Activated naive CD4-positive, alpha-beta T cell treated with anti-CD3 and anti-CD28 coated beads, Interleukin-2, amount 10 ng/mL, durations not matched to agents 7 days and 5 days (primary cell): ENCODE measurements at regions not wholly inside any gene's neighbourhood (a gene's known extent, or its start where the extent isn't known, plus 50 kb on each side); places are given as distances from the start of the nearest gene placed in this dataset.

Source experiments
- CTCF ChIA-PET: fragments of 350-600 bp; sonication (Branson Sonifier 250); formaldehyde crosslinking; loops from one replicate; lab custom pipeline; 2021; ENCODE audit warnings: antibody characterized with exemption; lab: Charles Lee
- DNase-seq: peaks from one replicate; pipeline ENCODE4 v3.0.0-alpha.2; 2020
- H3K27ac Mint-ChIP-seq: one replicate; pipeline ENCODE4 v1.8.0; 2021; ENCODE audit warnings: mild to moderate bottlenecking, moderate library complexity, mixed read lengths
- H3K27me3 Mint-ChIP-seq: one replicate; pipeline ENCODE4 v1.8.0; 2021; ENCODE audit warnings: mild to moderate bottlenecking, mixed read lengths
- H3K36me3 Mint-ChIP-seq: one replicate; pipeline ENCODE4 v1.8.0; 2021; ENCODE audit warnings: mixed read lengths
- H3K4me1 Mint-ChIP-seq: one replicate; pipeline ENCODE4 v1.8.0; 2021; ENCODE audit warnings: mixed read lengths
- H3K4me3 Mint-ChIP-seq: one replicate; pipeline ENCODE4 v1.8.0; 2021; ENCODE audit warnings: mild to moderate bottlenecking, moderate library complexity, mixed read lengths
- H3K9me3 Mint-ChIP-seq: one replicate; pipeline ENCODE4 v1.8.0; 2021; ENCODE audit warnings: mixed read lengths

DNA sequence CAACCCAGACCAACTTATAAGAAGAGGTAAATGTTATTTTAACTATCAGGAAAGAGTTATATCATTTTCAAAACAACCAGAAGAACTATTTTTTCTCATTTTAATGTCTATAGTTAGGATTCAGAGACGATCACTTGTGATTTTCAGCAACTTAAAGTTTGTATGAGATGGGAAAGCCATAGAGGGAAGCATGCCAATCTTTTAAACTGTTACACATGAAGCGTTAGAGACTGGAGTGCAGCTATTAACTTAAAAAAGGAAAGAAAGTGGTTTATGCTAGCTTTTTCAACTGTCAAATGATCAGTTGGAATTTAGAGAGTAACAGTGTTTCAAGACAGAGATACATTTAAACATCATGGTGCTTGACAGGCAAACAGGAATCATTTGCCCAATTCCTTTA lies 91.7 kb upstream of the LPP start:
- CTCF ChIA-PET = interaction anchor here (0.9 to 4.0 kb wide), 2 partner anchors 322 to 893 kb away, joined by 3 to 15 read pairs; no protein-coding TSS in a partner anchor
- Mint-ChIP-seq H3K4me3 (no peak overlapping the region), H3K4me1 (peaks cover 32% of the 10 kb centered on the region), H3K27me3 (no peaks in the 10 kb centered on the region), H3K36me3 (no peaks in the 10 kb centered on the region), H3K27ac (no peak overlapping the region), H3K9me3 (no peaks in the 10 kb centered on the region)
- no peak for DNase-seq

DNA sequence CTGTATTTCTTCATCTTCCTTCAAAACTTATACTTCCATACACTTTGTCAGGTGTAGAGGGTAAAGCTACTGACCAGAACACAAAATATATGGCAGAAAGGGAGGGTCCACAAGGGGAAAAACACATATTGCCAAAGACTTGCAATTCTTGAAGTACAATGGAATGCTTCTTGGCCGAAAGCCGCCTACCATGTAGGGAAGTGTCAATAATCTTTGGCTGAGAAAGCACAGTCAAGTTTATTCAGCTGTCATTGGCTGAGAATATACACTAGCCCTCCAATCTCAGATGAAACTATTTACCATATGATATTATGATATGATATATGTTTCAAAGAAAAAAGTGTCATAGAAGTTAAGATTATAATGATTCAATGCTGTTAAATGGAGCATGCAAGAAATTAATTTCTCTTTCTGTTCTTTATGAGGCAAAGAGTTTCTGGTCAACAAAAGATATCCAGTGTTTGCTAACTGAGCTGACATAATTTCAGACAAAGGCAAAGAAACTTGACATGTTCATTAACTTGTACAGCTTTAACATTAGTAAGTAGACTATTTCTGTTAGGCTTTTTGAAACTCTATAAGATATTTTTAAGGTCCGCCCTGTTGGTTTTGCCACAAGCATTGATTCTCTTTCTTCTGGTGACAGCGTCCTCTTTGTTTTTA lies 89.0 kb upstream of the LPP start:
- Mint-ChIP-seq H3K4me3 (no peak overlapping the region), H3K9me3 (no peaks in the 10 kb centered on the region), H3K4me1 (peaks cover 32% of the 10 kb centered on the region), H3K27ac (peak overlapping the region; percentile 24), H3K36me3 (no peaks in the 10 kb centered on the region), H3K27me3 (peaks cover 4% of the 10 kb centered on the region)
- no peak for DNase-seq
- CTCF ChIA-PET = no interaction called here

DNA sequence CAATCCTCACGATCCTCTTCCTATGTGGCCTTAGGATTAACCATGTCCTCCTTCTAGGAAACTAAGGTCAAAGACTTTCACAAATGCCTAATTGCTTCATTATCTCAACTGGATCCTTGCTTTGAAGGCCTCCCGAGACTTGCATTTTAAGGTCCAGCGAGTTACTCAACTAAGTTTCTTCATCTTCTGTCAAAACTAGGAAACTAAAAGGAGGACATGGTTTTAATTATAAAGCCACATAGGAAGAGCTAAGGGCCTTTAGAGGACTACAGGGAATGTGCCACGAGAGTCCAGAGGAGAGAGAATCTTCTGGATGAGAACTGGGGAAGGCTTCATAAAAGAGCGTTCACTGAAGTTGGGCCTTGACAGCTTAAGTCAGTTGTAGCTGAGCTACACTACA lies 87.8 kb upstream of the LPP start:
- Mint-ChIP-seq H3K4me3 (no peak overlapping the region), H3K4me1 (peaks cover 22% of the 10 kb centered on the region), H3K9me3 (no peaks in the 10 kb centered on the region), H3K27ac (no peak overlapping the region), H3K27me3 (peaks cover 4% of the 10 kb centered on the region), H3K36me3 (peaks cover under 1% of the 10 kb centered on the region)
- CTCF ChIA-PET = no interaction called here
- no peak for DNase-seq

GRCh38 chr3:188067932-188068331 lies 86.0 kb upstream of the LPP start:
- no peak for DNase-seq
- peaks cover 11% of the 10 kb centered on the region for H3K4me1 Mint-ChIP-seq
- no peak overlapping the region for H3K4me3 Mint-ChIP-seq
- no peaks in the 10 kb centered on the region for H3K9me3 Mint-ChIP-seq
- H3K36me3 Mint-ChIP-seq = peaks cover 2% of the 10 kb centered on the region
- peaks cover 12% of the 10 kb centered on the region for H3K27me3 Mint-ChIP-seq
- H3K27ac Mint-ChIP-seq = no peak overlapping the region
- CTCF ChIA-PET = no interaction called here

- Mint-ChIP-seq H3K27ac (no peak overlapping the region), H3K4me1 (peaks cover 11% of the 10 kb centered on the region)
- CTCF ChIA-PET = no interaction called here
Measured at GRCh38 chr3:188068342-188068741, 85.6 kb upstream of the LPP start.

DNA sequence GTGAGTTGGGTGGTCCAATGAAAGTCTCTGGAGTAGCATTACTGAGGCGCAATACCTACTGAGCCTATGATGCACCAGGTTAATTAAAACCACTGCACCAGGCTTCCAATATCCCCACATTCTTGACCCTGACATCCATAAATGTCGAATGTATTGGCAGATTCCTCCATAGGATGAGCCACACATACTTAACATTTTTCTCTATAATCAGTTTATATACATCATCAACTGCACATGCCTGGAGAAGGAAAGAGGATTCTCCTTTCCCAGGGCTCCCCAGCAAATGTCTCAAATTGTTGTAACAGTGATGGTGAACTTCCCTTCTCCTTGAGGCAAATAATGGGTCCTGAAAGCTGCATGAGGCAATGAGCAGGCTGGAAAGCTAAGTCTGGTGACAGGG lies 82.3 kb upstream of the LPP start:
- Mint-ChIP-seq H3K27ac (no peak overlapping the region), H3K27me3 (peaks cover 12% of the 10 kb centered on the region), H3K36me3 (peaks cover 2% of the 10 kb centered on the region), H3K4me3 (no peak overlapping the region), H3K9me3 (no peaks in the 10 kb centered on the region), H3K4me1 (no peaks in the 10 kb centered on the region)
- CTCF ChIA-PET = interaction anchor here (0.6 kb wide), 1 partner anchor 296 kb away, joined by 3 read pairs; no protein-coding TSS in a partner anchor
- DNase-seq = no peak

More at GRCh38 chr3:188068342-188068741, 85.6 kb upstream of the LPP start:
- no peak for DNase-seq
- Mint-ChIP-seq H3K36me3 (peaks cover 2% of the 10 kb centered on the region), H3K27me3 (peaks cover 12% of the 10 kb centered on the region), H3K4me3 (no peak overlapping the region), H3K9me3 (no peaks in the 10 kb centered on the region)

DNA sequence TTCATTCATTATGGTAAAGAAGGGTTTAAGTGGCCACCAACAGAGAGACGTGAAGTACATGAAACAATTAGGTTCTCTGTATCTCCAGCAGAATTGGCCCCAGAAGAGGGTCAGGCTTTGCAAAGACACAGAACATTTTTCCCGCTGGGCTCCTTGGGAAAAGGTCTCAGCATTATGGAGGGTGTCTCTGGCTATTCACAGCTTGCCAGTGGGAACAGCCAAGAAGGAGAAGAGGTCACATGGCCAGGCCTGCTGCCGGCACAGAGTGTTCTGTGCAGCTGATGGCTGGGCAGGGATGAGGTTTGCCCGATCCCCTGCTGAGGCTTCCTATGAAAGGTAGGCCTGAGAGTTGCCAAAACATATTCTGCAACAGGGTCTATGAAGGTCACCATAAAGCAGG lies 77.8 kb upstream of the LPP start:
- Mint-ChIP-seq H3K27ac (no peak overlapping the region), H3K36me3 (peaks cover 3% of the 10 kb centered on the region), H3K27me3 (peaks cover 9% of the 10 kb centered on the region), H3K4me3 (no peak overlapping the region), H3K4me1 (no peaks in the 10 kb centered on the region), H3K9me3 (peaks cover 4% of the 10 kb centered on the region)
- CTCF ChIA-PET = no interaction called here
- DNase-seq = no peak

- no peak for DNase-seq
Measured at GRCh38 chr3:188077160-188077799, 76.7 kb upstream of the LPP start.

GRCh38 chr3:188080091-188080490 lies 73.9 kb upstream of the LPP start:
- Mint-ChIP-seq H3K4me3 (no peak overlapping the region), H3K9me3 (peaks cover 4% of the 10 kb centered on the region), H3K4me1 (no peaks in the 10 kb centered on the region), H3K36me3 (peaks cover 1% of the 10 kb centered on the region), H3K27ac (no peak overlapping the region), H3K27me3 (peaks cover 7% of the 10 kb centered on the region)
- DNase-seq = no peak
- CTCF ChIA-PET = no interaction called here

More at GRCh38 chr3:188077160-188077799, 76.7 kb upstream of the LPP start:
- H3K4me3 Mint-ChIP-seq = no peak overlapping the region
- H3K27me3 Mint-ChIP-seq = peaks cover 6% of the 10 kb centered on the region
- peaks cover 1% of the 10 kb centered on the region for H3K36me3 Mint-ChIP-seq
- no peaks in the 10 kb centered on the region for H3K4me1 Mint-ChIP-seq
- peaks cover 4% of the 10 kb centered on the region for H3K9me3 Mint-ChIP-seq
- no peak overlapping the region for H3K27ac Mint-ChIP-seq
- CTCF ChIA-PET = no interaction called here

DNA sequence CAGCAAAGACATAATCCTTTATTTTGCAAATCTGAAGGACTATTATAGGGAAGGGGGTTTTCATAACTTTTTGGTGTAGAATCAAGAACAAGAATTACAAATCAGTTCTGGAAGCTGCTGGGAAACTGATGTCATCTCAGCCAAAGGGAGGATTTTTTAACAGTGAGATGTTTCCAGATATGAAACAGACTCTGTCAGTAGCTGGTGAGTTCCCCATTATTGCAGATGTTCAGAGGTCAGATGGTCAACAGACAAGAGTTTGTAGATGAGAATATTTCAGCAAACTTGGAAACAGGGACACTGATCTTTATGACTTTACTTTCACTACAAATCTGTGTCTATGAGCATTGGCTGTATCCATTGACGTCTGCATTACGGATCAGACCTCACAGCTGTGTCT lies 71.9 kb upstream of the LPP start:
- Mint-ChIP-seq H3K4me3 (no peak overlapping the region), H3K4me1 (no peaks in the 10 kb centered on the region), H3K27ac (no peak overlapping the region), H3K9me3 (peaks cover 4% of the 10 kb centered on the region), H3K27me3 (peaks cover 7% of the 10 kb centered on the region), H3K36me3 (peaks cover 1% of the 10 kb centered on the region)
- no peak for DNase-seq
- CTCF ChIA-PET = no interaction called here

DNA sequence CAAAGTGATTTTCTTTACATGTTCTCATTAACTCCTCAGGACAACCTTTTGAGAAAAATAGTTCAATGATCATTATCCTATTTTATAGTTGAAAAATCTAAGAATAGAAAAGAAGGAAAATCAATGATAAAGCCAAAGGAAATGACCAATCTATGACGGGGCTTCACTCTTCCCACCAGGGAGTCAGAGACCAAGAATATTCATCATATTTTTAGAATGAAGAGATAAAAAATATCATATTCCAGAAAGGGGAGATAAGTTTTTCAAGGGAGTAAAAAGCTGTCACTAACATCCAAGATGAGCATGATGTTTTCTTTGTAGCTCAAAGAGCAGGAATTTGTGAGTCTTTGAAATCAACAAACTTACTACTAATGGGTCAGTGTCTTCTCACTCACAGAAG lies 71.5 kb upstream of the LPP start:
- peaks cover 1% of the 10 kb centered on the region for H3K36me3 Mint-ChIP-seq
- no peaks in the 10 kb centered on the region for H3K4me1 Mint-ChIP-seq
- CTCF ChIA-PET = no interaction called here
- H3K9me3 Mint-ChIP-seq = peaks cover 4% of the 10 kb centered on the region
- no peak for DNase-seq
- no peak overlapping the region for H3K4me3 Mint-ChIP-seq
- peaks cover 7% of the 10 kb centered on the region for H3K27me3 Mint-ChIP-seq
- H3K27ac Mint-ChIP-seq = no peak overlapping the region

GRCh38 chr3:188083011-188083410 lies 70.9 kb upstream of the LPP start:
- H3K36me3 Mint-ChIP-seq = peaks cover 1% of the 10 kb centered on the region
- peaks cover 4% of the 10 kb centered on the region for H3K9me3 Mint-ChIP-seq
- H3K27me3 Mint-ChIP-seq = peaks cover 7% of the 10 kb centered on the region
- no peak for DNase-seq
- CTCF ChIA-PET = no interaction called here
- H3K4me1 Mint-ChIP-seq = no peaks in the 10 kb centered on the region
- no peak overlapping the region for H3K4me3 Mint-ChIP-seq
- H3K27ac Mint-ChIP-seq = no peak overlapping the region

- Mint-ChIP-seq H3K4me3 (no peak overlapping the region), H3K27me3 (peaks cover 11% of the 10 kb centered on the region), H3K4me1 (no peaks in the 10 kb centered on the region), H3K36me3 (no peaks in the 10 kb centered on the region), H3K9me3 (peaks cover 4% of the 10 kb centered on the region), H3K27ac (no peak overlapping the region)
- no peak for DNase-seq
- CTCF ChIA-PET = no interaction called here
Measured at GRCh38 chr3:188084752-188085583, 69.0 kb upstream of the LPP start.
